ENCODE measurements at regions not wholly inside any gene's neighbourhood (a gene's known extent, or its start where the extent isn't known, plus 50 kb on each side); places are given as distances from the start of the nearest gene placed in this dataset.

DNA sequence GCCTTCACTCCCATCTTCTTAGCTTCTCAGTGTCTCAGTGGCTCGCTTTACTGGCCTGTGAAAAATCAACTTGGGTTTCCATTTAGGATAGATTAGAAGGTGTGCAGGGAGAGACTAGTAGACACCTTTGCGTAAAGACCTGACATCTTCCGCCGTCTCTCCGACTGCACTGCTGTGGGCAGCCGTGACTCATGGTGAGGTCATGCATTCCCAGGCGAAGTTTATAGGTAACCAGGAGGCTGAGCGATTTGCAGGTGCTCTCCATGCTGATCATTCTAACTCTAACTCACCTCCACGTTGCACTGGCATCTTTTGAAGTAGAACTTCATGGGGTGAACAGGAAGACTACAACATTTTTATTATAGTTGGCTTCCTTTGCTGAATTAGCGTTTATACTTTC, 68.0 kb upstream of the ZNF438 start:
- TF ChIP-seq, protein P1, sequence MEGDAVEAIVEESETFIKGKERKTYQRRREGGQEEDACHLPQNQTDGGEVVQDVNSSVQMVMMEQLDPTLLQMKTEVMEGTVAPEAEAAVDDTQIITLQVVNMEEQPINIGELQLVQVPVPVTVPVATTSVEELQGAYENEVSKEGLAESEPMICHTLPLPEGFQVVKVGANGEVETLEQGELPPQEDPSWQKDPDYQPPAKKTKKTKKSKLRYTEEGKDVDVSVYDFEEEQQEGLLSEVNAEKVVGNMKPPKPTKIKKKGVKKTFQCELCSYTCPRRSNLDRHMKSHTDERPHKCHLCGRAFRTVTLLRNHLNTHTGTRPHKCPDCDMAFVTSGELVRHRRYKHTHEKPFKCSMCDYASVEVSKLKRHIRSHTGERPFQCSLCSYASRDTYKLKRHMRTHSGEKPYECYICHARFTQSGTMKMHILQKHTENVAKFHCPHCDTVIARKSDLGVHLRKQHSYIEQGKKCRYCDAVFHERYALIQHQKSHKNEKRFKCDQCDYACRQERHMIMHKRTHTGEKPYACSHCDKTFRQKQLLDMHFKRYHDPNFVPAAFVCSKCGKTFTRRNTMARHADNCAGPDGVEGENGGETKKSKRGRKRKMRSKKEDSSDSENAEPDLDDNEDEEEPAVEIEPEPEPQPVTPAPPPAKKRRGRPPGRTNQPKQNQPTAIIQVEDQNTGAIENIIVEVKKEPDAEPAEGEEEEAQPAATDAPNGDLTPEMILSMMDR (IDR thresholded peaks at IDR 0.05): no peak
- no peak for TF ChIP-seq POLR2A (IDR thresholded peaks at IDR 0.05)

All from uterus (tissue), 2 donors.